Karpas-422 (cell line): ENCODE measurements at regions not wholly inside any gene's neighbourhood (a gene's known extent, or its start where the extent isn't known, plus 50 kb on each side); places are given as distances from the start of the nearest gene placed in this dataset.
"Not testable (repeated sequence)": the region's sequence is repeated elsewhere in the genome, so short reads cannot be mapped to it uniquely, and the experiment has no call there.

Experiments used
- DNase-seq: peaks from one replicate; pipeline ENCODE4 v3.0.0-alpha.2; 2015
- H2AFZ ChIP-seq: fragments of 200-600 bp; sonication (generic); 2 replicates; pipeline ENCODE4 v1.6.1; 2014; ENCODE audit warnings: antibody characterized with exemption, low read length, mixed read lengths
- H3K27ac ChIP-seq: fragments of 200-600 bp; sonication (generic); 2 replicates; pipeline ENCODE4 v1.5.1; 2014; ENCODE audit warnings: mild to moderate bottlenecking, low read length, moderate library complexity
- H3K27me3 ChIP-seq: fragments of 200-600 bp; sonication (generic); 2 replicates; pipeline ENCODE4 v1.6.1; 2014; ENCODE audit warnings: low read length, mixed read lengths
- H3K36me3 ChIP-seq: fragments of 200-600 bp; sonication (generic); 2 replicates; pipeline ENCODE4 v1.6.1; 2014; ENCODE audit warnings: low read length, mixed read lengths; ENCODE audit not compliant: insufficient read depth
- H3K4me1 ChIP-seq: fragments of 200-600 bp; sonication (generic); 2 replicates; pipeline ENCODE4 v1.6.1; 2014; ENCODE audit warnings: mild to moderate bottlenecking, low read length, mixed read lengths
- H3K4me2 ChIP-seq: fragments of 200-600 bp; sonication (generic); 2 replicates; pipeline ENCODE4 v1.6.1; 2014; ENCODE audit warnings: low read length, low read depth, mild to moderate bottlenecking; ENCODE audit not compliant: poor library complexity, severe bottlenecking
- H3K4me3 ChIP-seq: fragments of 200-600 bp; sonication (generic); 2 replicates; pipeline ENCODE4 v1.5.1; 2014; ENCODE audit warnings: mild to moderate bottlenecking, antibody characterized with exemption, low read length, mixed read lengths
- H3K79me2 ChIP-seq: fragments of 200-600 bp; sonication (generic); 2 replicates; pipeline ENCODE4 v1.6.1; 2014; ENCODE audit warnings: mild to moderate bottlenecking, low read length, mixed read lengths
- H3K9ac ChIP-seq: fragments of 200-600 bp; sonication (generic); 2 replicates; pipeline ENCODE4 v1.6.0; 2014; ENCODE audit warnings: low read length
- H3K9me2 ChIP-seq: fragments of 200-600 bp; sonication (generic), shearing (Covaris generic); replicated peaks from 2 replicates; pipeline ENCODE4 v1.6.0; 2014; ENCODE audit warnings: mild to moderate bottlenecking, low read length, moderate library complexity; ENCODE audit not compliant: insufficient read depth
- H3K9me3 ChIP-seq: fragments of 300-700, 200-600 bp; sonication (generic); 2 replicates; pipeline ENCODE4 v1.6.1; 2014; ENCODE audit warnings: low read length, mixed read lengths
- H4K20me1 ChIP-seq: fragments of 200-600 bp; sonication (generic); 2 replicates; pipeline ENCODE4 v1.6.1; 2014; ENCODE audit warnings: mild to moderate bottlenecking, antibody characterized with exemption, low read length, low read depth; ENCODE audit not compliant: insufficient read depth

GRCh38 chr6:48664826-48665225 lies 553.8 kb upstream of the PTCHD4 start:
- Histone ChIP-seq H3K4me1 (peaks cover 15% of the 10 kb centered on the region), H3K27me3 (no peaks in the 10 kb centered on the region), H4K20me1 (no peaks in the 10 kb centered on the region), H2AFZ (no peak overlapping the region), H3K79me2 (no peaks in the 10 kb centered on the region), H3K9me2 (no peaks in the 10 kb centered on the region), H3K4me3 (no peak overlapping the region), H3K27ac (no peak overlapping the region), H3K4me2 (no peak overlapping the region), H3K9ac (no peak overlapping the region), H3K36me3 (no peaks in the 10 kb centered on the region; the same call in 1 of the 2 replicates), H3K9me3 (no peaks in the 10 kb centered on the region)
- no peak for DNase-seq

GRCh38 chr6:48658915-48659314 lies 547.9 kb upstream of the PTCHD4 start:
- no peaks in the 10 kb centered on the region for H3K9me2 ChIP-seq
- no peaks in the 10 kb centered on the region for H3K36me3 ChIP-seq
- no peaks in the 10 kb centered on the region for H3K27me3 ChIP-seq
- H2AFZ ChIP-seq: peak overlapping the region; percentile 21; the same call in 1 of the 2 replicates
- H4K20me1 ChIP-seq: no peaks in the 10 kb centered on the region
- H3K4me1 ChIP-seq: peaks cover 7% of the 10 kb centered on the region
- no peaks in the 10 kb centered on the region for H3K9me3 ChIP-seq
- no peak overlapping the region for H3K9ac ChIP-seq
- no peak for DNase-seq
- H3K27ac ChIP-seq: no peak overlapping the region
- no peaks in the 10 kb centered on the region for H3K79me2 ChIP-seq
- no peak overlapping the region for H3K4me2 ChIP-seq
- no peak overlapping the region for H3K4me3 ChIP-seq

- H3K36me3 ChIP-seq: no peaks in the 10 kb centered on the region
Measured at GRCh38 chr6:48641544-48641943, 530.5 kb upstream of the PTCHD4 start.

GRCh38 chr6:48638796-48639195 lies 527.8 kb upstream of the PTCHD4 start:
- not testable (repeated sequence) for H2AFZ ChIP-seq, H3K9me3 ChIP-seq, DNase-seq, H3K9ac ChIP-seq, H3K4me2 ChIP-seq, H3K4me3 ChIP-seq, H3K79me2 ChIP-seq, H3K36me3 ChIP-seq, H3K9me2 ChIP-seq, H3K27ac ChIP-seq, H4K20me1 ChIP-seq, H3K27me3 ChIP-seq, H3K4me1 ChIP-seq

More at GRCh38 chr6:48641544-48641943, 530.5 kb upstream of the PTCHD4 start:
- Histone ChIP-seq H3K9me2 (no peaks in the 10 kb centered on the region), H2AFZ (no peak overlapping the region), H3K4me3 (no peak overlapping the region), H3K9me3 (0 out of 2 replicates have a peak, but pooled peaks cover 3% of the 10 kb centered on the region), H3K4me1 (peaks cover 8% of the 10 kb centered on the region), H4K20me1 (no peaks in the 10 kb centered on the region), H3K9ac (no peak overlapping the region), H3K4me2 (no peak overlapping the region), H3K27me3 (no peaks in the 10 kb centered on the region), H3K27ac (no peak overlapping the region), H3K79me2 (no peaks in the 10 kb centered on the region)
- DNase-seq: no peak

- Histone ChIP-seq H4K20me1 (no peaks in the 10 kb centered on the region), H3K4me1 (peaks cover 4% of the 10 kb centered on the region), H3K9me3 (no peaks in the 10 kb centered on the region), H3K4me2 (no peak overlapping the region), H3K9me2 (no peaks in the 10 kb centered on the region), H3K36me3 (no peaks in the 10 kb centered on the region), H3K4me3 (no peak overlapping the region), H3K27ac (no peak overlapping the region), H3K9ac (no peak overlapping the region), H2AFZ (no peak overlapping the region), H3K27me3 (no peaks in the 10 kb centered on the region), H3K79me2 (no peaks in the 10 kb centered on the region)
- DNase-seq: no peak
Measured at GRCh38 chr6:48630511-48630910, 519.5 kb upstream of the PTCHD4 start.

- Histone ChIP-seq H4K20me1 (no peaks in the 10 kb centered on the region), H3K4me3 (no peak overlapping the region), H3K27ac (no peak overlapping the region), H3K4me1 (no peaks in the 10 kb centered on the region), H3K27me3 (no peaks in the 10 kb centered on the region), H3K79me2 (no peaks in the 10 kb centered on the region), H3K9me2 (no peaks in the 10 kb centered on the region), H2AFZ (no peak overlapping the region), H3K9ac (no peak overlapping the region), H3K9me3 (no peaks in the 10 kb centered on the region), H3K36me3 (no peaks in the 10 kb centered on the region), H3K4me2 (no peak overlapping the region)
- peak; percentile 22 for DNase-seq
Measured at GRCh38 chr6:48628316-48628715, 517.3 kb upstream of the PTCHD4 start.

- Histone ChIP-seq H3K27me3 (no peaks in the 10 kb centered on the region), H3K79me2 (no peaks in the 10 kb centered on the region), H3K9me3 (no peaks in the 10 kb centered on the region), H3K36me3 (no peaks in the 10 kb centered on the region), H2AFZ (no peak overlapping the region), H3K9ac (no peak overlapping the region), H3K4me2 (no peak overlapping the region), H3K4me1 (no peaks in the 10 kb centered on the region), H3K4me3 (no peak overlapping the region), H3K9me2 (no peaks in the 10 kb centered on the region), H4K20me1 (no peaks in the 10 kb centered on the region), H3K27ac (no peak overlapping the region)
- DNase-seq: no peak
Measured at GRCh38 chr6:48626421-48626820, 515.4 kb upstream of the PTCHD4 start.

- no peak overlapping the region for H3K27ac ChIP-seq
- H3K4me2 ChIP-seq: no peak overlapping the region
- no peak for DNase-seq
- no peaks in the 10 kb centered on the region for H3K9me3 ChIP-seq
- no peaks in the 10 kb centered on the region for H4K20me1 ChIP-seq
- H3K9me2 ChIP-seq: no peaks in the 10 kb centered on the region
- no peak overlapping the region for H3K9ac ChIP-seq
- no peaks in the 10 kb centered on the region for H3K27me3 ChIP-seq
- H2AFZ ChIP-seq: no peak overlapping the region
- no peak overlapping the region for H3K4me3 ChIP-seq
- H3K36me3 ChIP-seq: no peaks in the 10 kb centered on the region
- H3K4me1 ChIP-seq: no peaks in the 10 kb centered on the region
- H3K79me2 ChIP-seq: no peaks in the 10 kb centered on the region
Measured at GRCh38 chr6:48624631-48625030, 513.6 kb upstream of the PTCHD4 start.

- no peaks in the 10 kb centered on the region for H3K4me1 ChIP-seq
- no peak for DNase-seq
Measured at GRCh38 chr6:48619771-48620170, 508.8 kb upstream of the PTCHD4 start.

More at GRCh38 chr6:48619771-48620170, 508.8 kb upstream of the PTCHD4 start:
- H3K9me3 ChIP-seq: no peaks in the 10 kb centered on the region
- no peak overlapping the region for H3K9ac ChIP-seq
- no peaks in the 10 kb centered on the region for H3K36me3 ChIP-seq
- no peaks in the 10 kb centered on the region for H3K79me2 ChIP-seq
- H3K4me2 ChIP-seq: no peak overlapping the region
- H3K4me3 ChIP-seq: no peak overlapping the region
- no peak overlapping the region for H3K27ac ChIP-seq
- H4K20me1 ChIP-seq: no peaks in the 10 kb centered on the region
- no peak overlapping the region for H2AFZ ChIP-seq
- H3K9me2 ChIP-seq: no peaks in the 10 kb centered on the region
- H3K27me3 ChIP-seq: no peaks in the 10 kb centered on the region
